ENCODE measurements at regions not wholly inside any gene's neighbourhood (a gene's known extent, or its start where the extent isn't known, plus 50 kb on each side); places are given as distances from the start of the nearest gene placed in this dataset.

GRCh38 chr12:104858611-104859543 lies 99.2 kb downstream of the SLC41A2 start:
- no peak for DNase-seq

- DNase-seq: no peak
Observed at GRCh38 chr12:104856531-104856930, 101.6 kb downstream of the SLC41A2 start.

GRCh38 chr12:104855599-104855998 lies 102.5 kb downstream of the SLC41A2 start:
- DNase-seq: no peak

- no peak for DNase-seq
Observed at GRCh38 chr12:104852896-104853295, 105.2 kb downstream of the SLC41A2 start.

GRCh38 chr12:104852102-104852501 lies 106.0 kb downstream of the SLC41A2 start:
- no peak for DNase-seq

GRCh38 chr12:104850781-104851180 lies 107.3 kb downstream of the SLC41A2 start:
- no peak for DNase-seq

- DNase-seq: no peak
Observed at GRCh38 chr12:104846056-104846767, 111.9 kb downstream of the SLC41A2 start.

- no peak for DNase-seq
Observed at GRCh38 chr12:104844123-104844522, 114.0 kb downstream of the SLC41A2 start.

- DNase-seq: no peak
Observed at GRCh38 chr12:104840262-104840661, 117.8 kb downstream of the SLC41A2 start.

- no peak for DNase-seq
Observed at GRCh38 chr12:104835317-104835716, 122.8 kb downstream of the SLC41A2 start.

GRCh38 chr12:104834607-104835006 lies 123.5 kb downstream of the SLC41A2 start:
- no peak for DNase-seq

- DNase-seq: no peak
Observed at GRCh38 chr12:104833756-104834155, 124.3 kb downstream of the SLC41A2 start.

GRCh38 chr12:104828015-104828414 lies 130.1 kb downstream of the SLC41A2 start:
- DNase-seq: no peak

- no peak for DNase-seq
Observed at GRCh38 chr12:104827587-104827986, 130.5 kb downstream of the SLC41A2 start.

GRCh38 chr12:104825408-104825807 lies 132.7 kb downstream of the SLC41A2 start:
- DNase-seq: no peak

- no peak for DNase-seq
Observed at GRCh38 chr12:104823985-104824461, 134.1 kb downstream of the SLC41A2 start.

GRCh38 chr12:104822941-104823340 lies 135.1 kb downstream of the SLC41A2 start:
- no peak for DNase-seq

- no peak for DNase-seq
Observed at GRCh38 chr12:104816845-104817503, 141.1 kb downstream of the SLC41A2 start.

GRCh38 chr12:104815935-104816334 lies 142.2 kb downstream of the SLC41A2 start:
- DNase-seq: no peak

GRCh38 chr12:104814944-104815343 lies 143.1 kb downstream of the SLC41A2 start:
- no peak for DNase-seq

All from retina (tissue), 1 donor.